Right forelimb (tissue), 1 donor: ENCODE measurements at regions not wholly inside any gene's neighbourhood (a gene's known extent, or its start where the extent isn't known, plus 50 kb on each side); places are given as distances from the start of the nearest gene placed in this dataset.
"Not testable (repeated sequence)": the region's sequence is repeated elsewhere in the genome, so short reads cannot be mapped to it uniquely, and the experiment has no call there.

Experiments used
- DNase-seq: peaks from one replicate; pipeline ENCODE4 v3.0.0-alpha.2; 2018

- DNase-seq = no peak
These were observed 77.9 kb upstream of the TOX2 start for GRCh38 chr20:43836790-43837189.

- no peak for DNase-seq
These were observed 78.6 kb upstream of the TOX2 start for GRCh38 chr20:43835944-43836508.

GRCh38 chr20:43833511-43834395, 80.9 kb upstream of the TOX2 start:
- DNase-seq = no peak

GRCh38 chr20:43832961-43833360, 81.7 kb upstream of the TOX2 start:
- DNase-seq = no peak

GRCh38 chr20:43832096-43832816, 82.4 kb upstream of the TOX2 start:
- no peak for DNase-seq

- DNase-seq = no peak
These were observed 83.1 kb upstream of the TOX2 start for GRCh38 chr20:43831481-43832065.

GRCh38 chr20:43830883-43831282, 83.8 kb upstream of the TOX2 start:
- DNase-seq = no peak

- no peak for DNase-seq
These were observed 84.5 kb upstream of the TOX2 start for GRCh38 chr20:43829951-43830690.

- DNase-seq = no peak
These were observed 86.6 kb upstream of the TOX2 start for GRCh38 chr20:43827940-43828562.

GRCh38 chr20:43826943-43827342, 87.7 kb upstream of the TOX2 start:
- DNase-seq = not testable (repeated sequence)

- no peak for DNase-seq
These were observed 89.1 kb upstream of the TOX2 start for GRCh38 chr20:43825581-43825980.

GRCh38 chr20:43825051-43825402, 89.6 kb upstream of the TOX2 start:
- DNase-seq = no peak

- DNase-seq = no peak
These were observed 90.2 kb upstream of the TOX2 start for GRCh38 chr20:43824309-43825050.

GRCh38 chr20:43821795-43822194, 92.9 kb upstream of the TOX2 start:
- no peak for DNase-seq

- DNase-seq = no peak
These were observed 93.8 kb upstream of the TOX2 start for GRCh38 chr20:43820731-43821330.

- DNase-seq = no peak
These were observed 85.4 kb upstream of the GTSF1L start for GRCh38 chr20:43812216-43812615.

- DNase-seq = no peak
These were observed 82.5 kb upstream of the GTSF1L start for GRCh38 chr20:43809206-43809819.

GRCh38 chr20:43804781-43805180, 78.0 kb upstream of the GTSF1L start:
- no peak for DNase-seq

GRCh38 chr20:43803276-43803675, 76.5 kb upstream of the GTSF1L start:
- no peak for DNase-seq

- no peak for DNase-seq
These were observed 73.4 kb upstream of the GTSF1L start for GRCh38 chr20:43800186-43800585.

- DNase-seq = no peak
These were observed 72.9 kb upstream of the GTSF1L start for GRCh38 chr20:43799741-43800140.
